Urinary bladder (tissue), 3 donors: ENCODE measurements at regions not wholly inside any gene's neighbourhood (a gene's known extent, or its start where the extent isn't known, plus 50 kb on each side); places are given as distances from the start of the nearest gene placed in this dataset.

Experiments used
- DNase-seq: peaks from one replicate; pipeline ENCODE4 v3.0.0-alpha.2; 2015; ENCODE audit errors: extremely low spot score
- H3K27ac ChIP-seq: one replicate; pipeline ENCODE4 v1.5.1; 2013; ENCODE audit warnings: low read depth, mild to moderate bottlenecking, moderate library complexity
- H3K36me3 ChIP-seq: one replicate; pipeline ENCODE4 v1.6.1; 2013; ENCODE audit warnings: mild to moderate bottlenecking, moderate library complexity; ENCODE audit not compliant: insufficient read depth
- H3K4me1 ChIP-seq: one replicate; pipeline ENCODE4 v1.6.1; 2013; ENCODE audit warnings: mild to moderate bottlenecking, moderate library complexity; ENCODE audit not compliant: insufficient read depth
- H3K4me3 ChIP-seq: one replicate; pipeline ENCODE4 v1.5.1; 2013; ENCODE audit warnings: low read depth, low read length
- WGBS: extraction: QIAGEN DNeasy Blood & Tissue Kit; methylation state at CpG from one replicate; pipeline ENCODE4 v1.1.7; 2013; 5-methylcytosine and 5-hydroxymethylcytosine counted together
- donor health status: healthy with polysubstance abuse.
- donor health status: healthy.

DNA sequence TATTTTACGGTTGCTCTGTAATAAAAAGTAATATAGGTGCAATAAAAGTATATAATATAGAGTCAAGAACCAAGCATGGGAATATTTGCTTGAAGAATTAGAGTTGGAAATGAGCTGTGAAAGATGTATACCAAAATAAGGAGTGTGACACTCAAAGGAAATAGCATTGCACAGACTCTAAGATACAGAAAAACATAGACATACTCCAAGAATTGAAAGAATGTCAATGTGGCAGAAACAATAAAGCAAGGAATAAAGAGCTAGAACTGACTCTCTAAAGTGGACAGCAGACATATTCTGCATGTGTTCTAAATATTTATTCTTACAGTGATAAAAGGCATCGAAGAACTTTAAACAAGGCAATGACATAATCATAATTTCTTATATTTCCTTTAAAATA, 561.1 kb upstream of the SETBP1 start:
- DNase-seq = no peak
- Histone ChIP-seq H3K4me3 (no peak overlapping the region), H3K36me3 (no peaks in the 10 kb centered on the region), H3K27ac (no peak overlapping the region), H3K4me1 (no peaks in the 10 kb centered on the region)
- 57% methylated on average over 2 of the region's 2 CpGs for WGBS

DNA sequence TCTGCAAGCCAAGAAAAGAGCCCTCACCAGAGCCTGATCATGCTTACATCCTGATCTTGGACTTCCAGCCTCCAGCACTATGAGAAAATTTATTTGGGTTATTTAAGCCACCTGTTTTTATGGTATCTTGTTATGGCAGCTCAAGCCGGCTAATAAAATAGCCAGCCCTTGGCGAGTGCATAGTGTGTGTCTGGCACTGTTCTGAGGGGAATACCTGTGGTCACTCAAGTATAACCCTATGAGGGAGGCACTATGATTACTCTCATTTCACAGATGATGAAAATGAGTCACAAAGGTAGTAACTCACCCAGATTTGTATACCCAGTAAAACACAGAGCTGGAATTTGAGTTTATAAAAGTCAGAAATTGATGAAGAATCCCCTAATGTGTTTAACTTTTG, 556.9 kb upstream of the SETBP1 start:
- WGBS = 55% methylated on average over 2 of the region's 2 CpGs
- H3K27ac ChIP-seq = no peak overlapping the region
- no peaks in the 10 kb centered on the region for H3K4me1 ChIP-seq
- no peaks in the 10 kb centered on the region for H3K36me3 ChIP-seq
- no peak overlapping the region for H3K4me3 ChIP-seq
- no peak for DNase-seq

DNA sequence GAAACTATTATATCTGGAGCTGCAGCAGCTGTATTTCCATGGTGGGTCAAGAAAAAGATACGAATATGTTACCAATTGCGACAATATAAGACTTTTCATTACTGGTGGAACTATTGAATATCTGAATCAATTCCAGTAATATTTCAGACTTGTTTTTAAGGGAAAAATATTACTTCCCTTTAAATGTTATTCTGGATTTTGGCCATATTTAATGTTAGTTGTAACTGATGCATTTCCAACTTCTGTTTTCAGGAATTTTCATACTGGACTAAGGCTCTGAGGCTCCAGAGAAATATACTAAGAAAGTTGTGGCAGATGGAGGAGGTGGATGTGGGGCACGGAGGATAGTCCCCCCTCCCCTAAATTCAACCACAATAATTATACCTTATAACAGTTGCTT, 555.2 kb upstream of the SETBP1 start:
- no peak for DNase-seq
- WGBS = 91% methylated on average over 3 of the region's 3 CpGs

DNA sequence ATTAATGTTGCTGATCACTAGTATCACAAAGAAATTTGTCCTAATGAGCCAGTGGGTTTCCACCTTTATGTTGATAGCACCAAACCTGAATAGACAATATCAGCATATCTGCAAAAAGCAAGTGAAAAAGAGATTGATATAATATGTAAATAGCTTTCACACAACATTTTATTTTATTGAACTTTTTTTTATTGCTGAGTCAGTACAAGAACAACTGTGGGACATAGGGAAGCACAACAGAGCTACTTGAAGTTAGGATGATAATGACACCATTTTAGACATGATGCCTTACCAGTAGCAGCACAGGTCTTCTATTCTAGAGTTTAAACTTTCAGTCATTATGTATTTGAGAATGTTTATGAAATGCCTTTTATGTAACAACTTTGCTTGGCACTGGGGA, 554.1 kb upstream of the SETBP1 start:
- Histone ChIP-seq H3K4me3 (no peak overlapping the region), H3K4me1 (no peaks in the 10 kb centered on the region), H3K36me3 (no peaks in the 10 kb centered on the region), H3K27ac (no peak overlapping the region)
- no peak for DNase-seq

More for the DNA sequence above, 555.2 kb upstream of the SETBP1 start:
- Histone ChIP-seq H3K4me3 (no peak overlapping the region), H3K36me3 (no peaks in the 10 kb centered on the region), H3K4me1 (no peaks in the 10 kb centered on the region), H3K27ac (no peak overlapping the region)

DNA sequence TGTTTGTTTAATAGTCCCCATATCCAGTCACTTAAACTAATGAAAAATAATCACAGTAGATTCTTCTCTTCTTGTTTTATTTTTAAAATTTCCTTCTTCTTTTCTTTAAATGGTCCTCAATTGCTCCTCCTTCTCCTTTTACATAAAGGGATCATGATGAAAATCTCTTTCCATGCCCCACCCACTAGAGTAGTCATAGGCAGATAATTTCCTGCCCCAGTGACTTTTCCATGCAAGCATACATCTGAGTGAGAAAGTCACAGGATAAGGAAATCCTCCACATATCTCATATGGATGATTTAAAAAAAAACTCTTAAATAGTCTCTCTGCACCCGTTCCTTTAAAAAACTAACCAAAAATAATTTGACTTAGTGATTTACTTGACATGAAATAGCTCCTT, 552.3 kb upstream of the SETBP1 start:
- H3K4me1 ChIP-seq = no peaks in the 10 kb centered on the region
- WGBS = 70% methylated on average over 1 of the region's 1 CpG

DNA sequence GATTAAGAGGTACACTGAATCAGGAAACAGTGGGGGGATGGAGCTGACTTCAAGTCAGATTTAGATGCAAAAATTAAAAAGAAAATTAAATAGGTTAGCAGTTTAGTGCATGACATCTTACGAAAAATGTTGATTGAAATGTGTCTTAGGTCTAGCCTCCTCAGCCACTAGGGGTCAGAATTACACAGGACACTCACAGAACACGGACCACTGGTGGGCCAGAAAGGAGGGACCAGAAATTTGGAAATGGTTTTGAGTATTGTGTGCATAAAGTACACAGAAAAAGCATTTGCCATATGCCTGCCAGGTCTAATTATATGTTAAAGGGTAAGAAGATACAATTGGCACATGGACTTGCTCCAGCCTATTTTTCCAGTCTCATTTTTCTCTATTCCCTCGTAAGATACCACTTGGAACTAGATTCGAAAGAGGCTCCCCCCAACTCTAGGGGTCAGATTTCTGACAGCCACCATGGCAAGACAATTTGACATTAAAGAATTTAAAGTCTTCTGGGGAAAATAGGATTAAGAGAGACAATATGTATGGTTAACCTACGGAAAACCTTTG, 550.2 kb upstream of the SETBP1 start:
- Histone ChIP-seq H3K4me3 (no peak overlapping the region), H3K27ac (no peak overlapping the region), H3K36me3 (no peaks in the 10 kb centered on the region), H3K4me1 (no peaks in the 10 kb centered on the region)
- WGBS = 68% methylated on average over 5 of the region's 5 CpGs
- no peak for DNase-seq

More for the DNA sequence above, 552.3 kb upstream of the SETBP1 start:
- no peaks in the 10 kb centered on the region for H3K36me3 ChIP-seq
- H3K27ac ChIP-seq = no peak overlapping the region
- no peak for DNase-seq
- no peak overlapping the region for H3K4me3 ChIP-seq

DNA sequence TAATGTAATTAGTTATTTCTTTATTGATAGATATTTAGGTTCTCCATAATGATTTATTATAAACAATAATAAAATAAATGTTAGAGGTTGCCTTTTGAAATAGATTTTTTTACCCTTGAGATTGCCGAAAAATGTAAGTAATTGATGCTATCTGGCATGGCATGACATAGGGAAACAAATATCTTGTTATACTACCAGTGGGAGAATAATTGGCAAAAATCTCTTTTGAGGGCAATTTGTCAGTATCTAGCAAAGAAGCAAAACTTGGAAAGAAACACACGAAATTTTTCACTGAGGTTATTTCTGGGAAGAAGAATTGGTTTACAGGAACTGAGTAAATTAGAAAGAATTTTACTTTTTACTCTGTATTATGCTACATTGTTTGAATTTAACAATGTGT, 547.2 kb upstream of the SETBP1 start:
- 60% methylated on average over 2 of the region's 2 CpGs for WGBS
- H3K4me1 ChIP-seq = no peaks in the 10 kb centered on the region
- no peak for DNase-seq
- H3K27ac ChIP-seq = no peak overlapping the region
- no peak overlapping the region for H3K4me3 ChIP-seq
- H3K36me3 ChIP-seq = no peaks in the 10 kb centered on the region

DNA sequence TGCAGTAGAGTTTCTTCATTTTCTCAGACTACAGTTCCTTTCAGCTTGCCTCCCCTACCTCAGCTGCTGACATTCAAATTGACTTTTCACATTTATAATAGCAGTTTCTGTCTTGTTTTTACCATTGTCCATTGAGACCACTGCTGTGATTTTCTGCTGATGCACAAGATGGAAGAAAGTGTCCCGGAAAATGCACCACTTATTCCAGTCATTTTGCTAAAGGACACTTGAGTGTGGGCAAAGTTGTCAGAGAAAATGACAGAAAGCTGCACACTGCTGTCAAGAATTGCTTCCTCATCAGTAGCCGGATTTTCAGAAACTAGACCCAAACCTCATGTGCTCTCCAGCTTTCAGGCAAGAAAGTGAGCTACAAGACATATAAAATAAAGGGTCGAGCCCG, 546.2 kb upstream of the SETBP1 start:
- Histone ChIP-seq H3K36me3 (no peaks in the 10 kb centered on the region), H3K27ac (no peak overlapping the region), H3K4me3 (no peak overlapping the region), H3K4me1 (no peaks in the 10 kb centered on the region)
- WGBS = 82% methylated on average over 4 of the region's 4 CpGs
- DNase-seq = no peak

DNA sequence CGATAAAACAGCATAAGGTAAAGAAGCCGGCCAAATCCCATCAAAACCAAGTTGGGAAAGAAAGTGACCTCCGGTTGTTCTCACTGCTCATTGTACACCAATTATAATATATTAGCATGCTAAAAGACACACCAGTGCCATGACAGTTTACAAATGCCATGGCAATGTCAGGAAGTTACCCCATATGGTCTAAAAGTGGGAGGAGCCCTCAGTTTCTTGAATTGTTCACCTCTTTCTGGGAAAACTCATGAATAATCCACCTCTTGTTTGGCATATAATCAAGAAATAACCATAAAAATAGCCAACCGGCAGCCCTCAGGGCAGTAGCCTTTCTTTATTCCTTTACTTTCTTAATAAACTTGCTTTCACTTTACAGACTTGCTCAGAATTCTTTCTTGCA, 544.9 kb upstream of the SETBP1 start:
- WGBS = 96% methylated on average over 4 of the region's 4 CpGs
- DNase-seq = no peak
- H3K4me1 ChIP-seq = no peaks in the 10 kb centered on the region
- no peaks in the 10 kb centered on the region for H3K36me3 ChIP-seq
- H3K27ac ChIP-seq = no peak overlapping the region
- H3K4me3 ChIP-seq = no peak overlapping the region

DNA sequence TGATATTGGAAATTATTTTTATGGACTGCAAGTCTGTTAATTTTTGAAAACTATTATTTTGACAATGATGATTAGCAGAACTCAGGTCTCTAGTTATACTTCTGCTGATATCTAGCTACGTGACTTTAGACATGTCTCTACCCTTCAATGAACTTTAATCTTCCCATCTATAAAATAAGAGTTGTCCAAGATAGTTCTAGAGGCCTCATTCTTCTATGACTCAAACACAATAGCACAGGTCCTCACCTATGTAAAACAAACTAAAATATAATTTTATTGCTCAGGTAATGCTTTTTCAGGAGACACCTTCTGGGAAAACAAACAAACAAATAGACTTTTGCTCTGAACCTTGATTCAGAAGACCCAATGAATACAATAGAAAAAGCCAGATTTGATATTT, 544.4 kb upstream of the SETBP1 start:
- H3K4me3 ChIP-seq = no peak overlapping the region
- no peaks in the 10 kb centered on the region for H3K36me3 ChIP-seq
- WGBS = 90% methylated on average over 1 of the region's 1 CpG
- no peak for DNase-seq
- no peaks in the 10 kb centered on the region for H3K4me1 ChIP-seq
- H3K27ac ChIP-seq = no peak overlapping the region

DNA sequence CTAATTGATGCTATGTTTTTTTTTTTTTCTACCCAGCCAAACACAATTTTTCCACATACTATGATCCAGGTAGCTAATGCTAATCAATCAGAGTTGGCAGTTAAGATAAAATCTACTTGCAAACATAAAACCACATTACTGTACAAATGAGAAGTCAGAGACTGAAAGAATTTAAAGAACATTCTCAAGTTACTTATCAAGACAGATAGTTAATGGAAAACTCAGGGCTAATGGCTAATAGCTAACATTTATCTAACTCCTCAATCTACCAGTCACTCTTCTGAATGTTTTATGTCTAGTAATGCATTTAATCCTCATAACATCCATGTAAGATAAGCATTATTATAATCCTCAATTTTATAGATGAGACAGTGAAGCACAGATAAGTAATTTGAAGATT, 537.6 kb upstream of the SETBP1 start:
- Histone ChIP-seq H3K4me3 (no peak overlapping the region), H3K27ac (no peak overlapping the region), H3K4me1 (no peaks in the 10 kb centered on the region), H3K36me3 (no peaks in the 10 kb centered on the region)
- no peak for DNase-seq

DNA sequence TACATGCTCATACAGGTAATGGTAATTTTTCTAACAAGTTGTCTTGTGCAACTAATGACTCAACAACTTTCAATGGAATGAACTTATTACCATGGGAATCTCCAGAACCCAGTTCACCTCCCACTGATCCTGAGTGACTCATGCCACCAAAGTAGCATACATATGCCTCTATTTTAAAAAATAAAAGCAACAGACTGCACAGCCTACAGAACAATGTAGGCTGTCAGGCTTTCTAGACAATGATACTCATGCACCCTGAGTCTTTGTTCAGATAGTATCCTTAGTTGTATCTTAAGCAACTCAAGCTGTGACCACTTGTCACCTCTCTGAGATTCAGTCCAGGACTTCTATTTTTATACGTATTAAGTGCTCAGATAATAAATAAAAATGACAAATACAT, 531.0 kb upstream of the SETBP1 start:
- no peak overlapping the region for H3K4me3 ChIP-seq
- no peaks in the 10 kb centered on the region for H3K4me1 ChIP-seq
- no peak overlapping the region for H3K27ac ChIP-seq
- whole genome bisulfite sequencing = 79% methylated on average over 1 of the region's 1 CpG
- DNase-seq = no peak
- H3K36me3 ChIP-seq = no peaks in the 10 kb centered on the region

DNA sequence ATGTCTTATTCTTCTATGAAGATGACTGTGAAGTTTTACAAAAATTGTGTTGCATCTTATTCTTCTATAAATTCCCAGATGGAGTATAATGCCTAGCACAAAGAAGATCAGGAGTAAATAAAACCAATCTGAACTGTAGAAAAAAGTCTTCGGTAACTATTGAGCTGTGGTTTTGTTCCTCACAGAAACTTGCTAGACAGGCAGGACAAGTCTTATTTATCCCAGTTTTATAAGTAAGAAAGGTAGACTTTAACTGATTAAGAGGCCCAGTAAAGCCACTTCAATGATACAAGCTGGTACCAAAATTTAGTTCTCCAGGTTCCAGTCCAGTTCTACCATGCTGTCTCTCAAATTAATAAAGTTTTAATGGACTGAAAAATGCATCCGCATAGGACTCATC, 526.7 kb upstream of the SETBP1 start:
- WGBS = 71% methylated on average over 2 of the region's 2 CpGs
- Histone ChIP-seq H3K27ac (no peak overlapping the region), H3K4me1 (no peaks in the 10 kb centered on the region)

DNA sequence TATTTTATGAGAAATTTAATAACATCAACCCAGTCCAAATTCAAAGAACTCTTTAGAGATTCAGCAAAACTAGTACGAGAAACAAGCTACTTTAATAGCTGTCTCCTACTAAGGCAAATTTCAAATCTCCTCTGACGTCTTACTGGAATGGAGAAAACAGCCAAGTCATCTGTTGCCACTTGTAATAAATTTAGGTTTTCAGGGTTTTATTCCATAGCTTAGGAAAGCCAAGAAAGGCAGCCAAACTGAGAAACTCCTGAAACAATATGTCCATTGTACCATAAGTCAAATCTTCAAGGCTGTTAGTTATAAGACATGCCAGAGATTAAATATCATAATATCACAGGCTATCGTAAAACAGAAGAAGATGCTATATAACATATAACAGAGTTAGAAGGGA, 524.6 kb upstream of the SETBP1 start:
- H3K27ac ChIP-seq = no peak overlapping the region

More for the DNA sequence above, 526.7 kb upstream of the SETBP1 start:
- DNase-seq = no peak
- no peaks in the 10 kb centered on the region for H3K36me3 ChIP-seq
- no peak overlapping the region for H3K4me3 ChIP-seq

DNA sequence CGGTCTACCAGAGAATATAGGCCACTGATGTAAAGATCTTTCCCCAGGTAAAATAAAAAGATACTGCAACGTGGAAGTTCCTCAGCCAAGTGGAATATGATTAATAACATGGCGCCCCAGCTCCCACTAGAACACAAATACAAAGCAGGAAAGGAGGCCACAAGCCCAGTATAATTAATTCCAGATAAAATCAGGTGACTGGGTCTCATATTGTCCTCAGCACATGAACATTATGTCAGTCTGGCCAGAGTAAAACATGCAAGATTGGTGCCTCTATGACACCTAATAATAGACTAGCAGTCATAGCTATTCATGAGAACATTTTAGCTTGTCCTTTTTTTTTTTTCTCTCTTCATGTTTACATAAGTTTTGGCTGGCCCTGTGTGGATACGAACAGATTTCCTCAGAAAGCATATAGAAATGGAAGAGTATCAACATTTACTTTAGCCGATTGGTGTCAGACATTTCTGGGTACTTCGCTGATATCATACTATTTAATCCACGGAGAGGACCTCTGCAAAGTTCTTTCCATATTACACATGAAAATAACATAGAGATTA, 523.8 kb upstream of the SETBP1 start:
- WGBS = 76% methylated on average over 7 of the region's 7 CpGs
- Histone ChIP-seq H3K4me3 (no peak overlapping the region), H3K27ac (no peak overlapping the region), H3K4me1 (no peaks in the 10 kb centered on the region), H3K36me3 (no peaks in the 10 kb centered on the region)
- DNase-seq = no peak

More for the DNA sequence above, 524.6 kb upstream of the SETBP1 start:
- Histone ChIP-seq H3K4me1 (no peaks in the 10 kb centered on the region), H3K36me3 (no peaks in the 10 kb centered on the region), H3K4me3 (no peak overlapping the region)
- WGBS = 50% methylated on average over 3 of the region's 3 CpGs
- DNase-seq = peak; percentile 36
